SU-DHL-6 (cell line): ENCODE measurements at regions not wholly inside any gene's neighbourhood (a gene's known extent, or its start where the extent isn't known, plus 50 kb on each side); places are given as distances from the start of the nearest gene placed in this dataset.

Experiments used
- H2AFZ ChIP-seq: fragments of 200-600 bp; sonication (generic); 2 replicates; pipeline ENCODE4 v1.6.1; 2014; ENCODE audit warnings: low read depth, mild to moderate bottlenecking, moderate library complexity, mixed read lengths, antibody characterized with exemption, low read length; ENCODE audit not compliant: severe bottlenecking
- H3F3A ChIP-seq: fragments of 200-600 bp; shearing (Covaris generic); 2 replicates; pipeline ENCODE4 v1.6.0; 2016; ENCODE audit warnings: antibody characterized with exemption, mild to moderate bottlenecking; ENCODE audit not compliant: insufficient read depth
- H3K27ac ChIP-seq: fragments of 200-600 bp; sonication (generic); 2 replicates; pipeline ENCODE4 v1.5.1; 2016; ENCODE audit warnings: low read depth, mild to moderate bottlenecking, low read length, moderate library complexity, mixed read lengths
- H3K27me3 ChIP-seq: fragments of 200-600 bp; sonication (generic), shearing (Covaris generic); 2 replicates; pipeline ENCODE4 v1.6.0; 2014; ENCODE audit warnings: mild to moderate bottlenecking, low read length
- H3K36me3 ChIP-seq: fragments of 200-600 bp; sonication (generic); 2 replicates; pipeline ENCODE4 v1.6.1; 2014; ENCODE audit warnings: mild to moderate bottlenecking, low read length, mixed read lengths
- H3K4me2 ChIP-seq: fragments of 300-600, 200-600 bp; shearing (Covaris generic), sonication (generic); 2 replicates; pipeline ENCODE4 v1.6.0; 2014; ENCODE audit warnings: low read length, low read depth, mild to moderate bottlenecking; ENCODE audit not compliant: poor library complexity, severe bottlenecking
- H3K4me3 ChIP-seq: fragments of 200-600 bp; sonication (generic); 2 replicates; pipeline ENCODE4 v1.5.1; 2014; ENCODE audit warnings: antibody characterized with exemption, low read length, mild to moderate bottlenecking, mixed read lengths; ENCODE audit not compliant: insufficient read depth, poor library complexity, severe bottlenecking
- H3K79me2 ChIP-seq: fragments of 200-600 bp; sonication (generic); 2 replicates; pipeline ENCODE4 v1.6.1; 2014; ENCODE audit warnings: mild to moderate bottlenecking, low read length, moderate library complexity; ENCODE audit not compliant: insufficient read depth
- H3K9ac ChIP-seq: fragments of 200-600 bp; sonication (generic); 2 replicates; pipeline ENCODE4 v1.7.0; 2014; ENCODE audit warnings: mild to moderate bottlenecking, low read length
- H3K9me2 ChIP-seq: fragments of 200-600 bp; sonication (generic); replicated peaks from 2 replicates; pipeline ENCODE4 v1.6.1; 2014; ENCODE audit warnings: low read length; ENCODE audit not compliant: insufficient read depth
- H3K9me3 ChIP-seq: fragments of 200-600 bp; sonication (generic); 2 replicates; pipeline ENCODE4 v1.6.1; 2014; ENCODE audit warnings: low read length, mixed read lengths; ENCODE audit not compliant: insufficient read depth
- H4K20me1 ChIP-seq: fragments of 200-600 bp; sonication (generic); 2 replicates; pipeline ENCODE4 v1.6.1; 2014; ENCODE audit warnings: low read depth, mild to moderate bottlenecking, antibody characterized with exemption, low read length, moderate library complexity, mixed read lengths
- EZH2phosphoT487 ChIP-seq: fragments of 200-600 bp; sonication (generic), shearing (Covaris generic); conservative IDR thresholded peaks from 2 replicates; pipeline ENCODE4 v1.6.1; 2018; ENCODE audit warnings: mild to moderate bottlenecking, antibody characterized with exemption, low read length, moderate library complexity, mixed read lengths
- TF ChIP-seq, protein P1 (sequence below): fragments of 200-600 bp; sonication (generic); IDR thresholded peaks from one replicate; pipeline ENCODE4 v1.5.1; 2017; ENCODE audit warnings: antibody characterized with exemption, mild to moderate bottlenecking, low read length, moderate library complexity; ENCODE audit not compliant: insufficient read depth, poor library complexity, severe bottlenecking

DNA sequence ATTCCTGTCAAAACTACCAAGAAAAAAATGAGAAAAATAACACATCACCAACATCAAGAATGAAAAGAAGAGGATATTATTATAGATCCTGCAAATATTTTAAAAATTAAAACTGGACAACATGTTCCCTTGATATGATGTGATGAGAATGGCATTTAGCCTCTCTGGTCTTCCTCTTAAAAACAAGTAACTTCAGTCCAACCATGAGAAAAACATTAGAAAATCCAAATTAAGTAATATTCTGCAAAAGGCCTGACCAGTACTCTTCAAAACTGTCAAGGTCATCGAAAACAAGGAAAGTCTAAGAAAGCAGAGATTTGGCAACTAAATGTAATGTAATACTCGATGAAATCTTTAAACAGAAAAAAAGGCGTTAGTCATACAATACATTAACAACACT lies 167.1 kb upstream of the SNX2 start:
- TF ChIP-seq, protein P1, sequence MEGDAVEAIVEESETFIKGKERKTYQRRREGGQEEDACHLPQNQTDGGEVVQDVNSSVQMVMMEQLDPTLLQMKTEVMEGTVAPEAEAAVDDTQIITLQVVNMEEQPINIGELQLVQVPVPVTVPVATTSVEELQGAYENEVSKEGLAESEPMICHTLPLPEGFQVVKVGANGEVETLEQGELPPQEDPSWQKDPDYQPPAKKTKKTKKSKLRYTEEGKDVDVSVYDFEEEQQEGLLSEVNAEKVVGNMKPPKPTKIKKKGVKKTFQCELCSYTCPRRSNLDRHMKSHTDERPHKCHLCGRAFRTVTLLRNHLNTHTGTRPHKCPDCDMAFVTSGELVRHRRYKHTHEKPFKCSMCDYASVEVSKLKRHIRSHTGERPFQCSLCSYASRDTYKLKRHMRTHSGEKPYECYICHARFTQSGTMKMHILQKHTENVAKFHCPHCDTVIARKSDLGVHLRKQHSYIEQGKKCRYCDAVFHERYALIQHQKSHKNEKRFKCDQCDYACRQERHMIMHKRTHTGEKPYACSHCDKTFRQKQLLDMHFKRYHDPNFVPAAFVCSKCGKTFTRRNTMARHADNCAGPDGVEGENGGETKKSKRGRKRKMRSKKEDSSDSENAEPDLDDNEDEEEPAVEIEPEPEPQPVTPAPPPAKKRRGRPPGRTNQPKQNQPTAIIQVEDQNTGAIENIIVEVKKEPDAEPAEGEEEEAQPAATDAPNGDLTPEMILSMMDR = no peak
- no peak for TF ChIP-seq EZH2phosphoT487
- H3K36me3 ChIP-seq = no peaks in the 10 kb centered on the region
- H3K9me2 ChIP-seq = no peaks in the 10 kb centered on the region
- no peak overlapping the region for H3K27ac ChIP-seq
- no peak overlapping the region for H3K4me3 ChIP-seq
- H3F3A ChIP-seq = no peaks in the 10 kb centered on the region
- H3K9me3 ChIP-seq = no peaks in the 10 kb centered on the region
- H4K20me1 ChIP-seq = no peaks in the 10 kb centered on the region
- no peak overlapping the region for H3K9ac ChIP-seq
- no peaks in the 10 kb centered on the region for H3K79me2 ChIP-seq
- no peak overlapping the region for H3K4me2 ChIP-seq
- no peaks in the 10 kb centered on the region for H3K27me3 ChIP-seq
- H2AFZ ChIP-seq = no peak overlapping the region

GRCh38 chr5:122608222-122608621 lies 166.7 kb upstream of the SNX2 start:
- no peaks in the 10 kb centered on the region for H3K9me3 ChIP-seq
- no peaks in the 10 kb centered on the region for H4K20me1 ChIP-seq
- TF ChIP-seq, protein P1 = no peak
- no peak for TF ChIP-seq EZH2phosphoT487
- no peak overlapping the region for H3K9ac ChIP-seq
- H3F3A ChIP-seq = no peaks in the 10 kb centered on the region
- H3K36me3 ChIP-seq = no peaks in the 10 kb centered on the region
- H3K27ac ChIP-seq = no peak overlapping the region
- H3K9me2 ChIP-seq = no peaks in the 10 kb centered on the region
- no peak overlapping the region for H3K4me3 ChIP-seq
- H3K4me2 ChIP-seq = no peak overlapping the region
- H3K79me2 ChIP-seq = no peaks in the 10 kb centered on the region
- H3K27me3 ChIP-seq = no peaks in the 10 kb centered on the region
- H2AFZ ChIP-seq = no peak overlapping the region

- no peaks in the 10 kb centered on the region for H3K36me3 ChIP-seq
Observed at GRCh38 chr5:122611406-122611805, 163.5 kb upstream of the SNX2 start.

More at GRCh38 chr5:122611406-122611805, 163.5 kb upstream of the SNX2 start:
- H3K79me2 ChIP-seq = no peaks in the 10 kb centered on the region
- H2AFZ ChIP-seq = no peak overlapping the region
- TF ChIP-seq EZH2phosphoT487 = no peak
- TF ChIP-seq, protein P1 = no peak
- H3K27me3 ChIP-seq = no peaks in the 10 kb centered on the region
- no peak overlapping the region for H3K4me2 ChIP-seq
- no peak overlapping the region for H3K27ac ChIP-seq
- H3K9ac ChIP-seq = no peak overlapping the region
- no peaks in the 10 kb centered on the region for H4K20me1 ChIP-seq
- H3K9me2 ChIP-seq = no peaks in the 10 kb centered on the region
- H3F3A ChIP-seq = no peaks in the 10 kb centered on the region
- H3K9me3 ChIP-seq = no peaks in the 10 kb centered on the region
- no peak overlapping the region for H3K4me3 ChIP-seq
